IMR-90 (cell line): ENCODE measurements at regions not wholly inside any gene's neighbourhood (a gene's known extent, or its start where the extent isn't known, plus 50 kb on each side); places are given as distances from the start of the nearest gene placed in this dataset.

Experiments
- ATAC-seq: fragments of 200-7000 bp; cut with Tn5 transposase; 2 replicates; pipeline ENCODE4 v1.9.1; 2020; ENCODE audit warnings: low read depth, mild to moderate bottlenecking, moderate library complexity
- BruUV-seq: library from RNA; stranded (reverse); fragments of 400-500 nt; replicated peaks from 2 replicates; lab custom pipeline; 2021; lab: Mats Ljungman, UMichigan
- CTCF ChIA-PET: fragments of 300-600 bp; formaldehyde crosslinking; extraction: SDS; loops from one replicate; lab custom pipeline; 2021; ENCODE audit warnings: antibody characterized with exemption; lab: Yijun Ruan, JAX
- POLR2A ChIA-PET: fragments of 300-600 bp; sonication (Branson Sonifier 250); formaldehyde crosslinking; loops from one replicate; lab custom pipeline; 2022; ENCODE audit warnings: antibody characterized with exemption; ENCODE audit not compliant: unreplicated experiment; lab: Charles Lee
- DNase-seq: peaks from one replicate; pipeline ENCODE4 v3.0.0; 2013
- H2AFZ ChIP-seq: replicated peaks from 2 replicates; pipeline ENCODE3; 2013; ENCODE audit warnings: low read length, mild to moderate bottlenecking; ENCODE audit not compliant: poor library complexity
- H2AK5ac ChIP-seq: 2 replicates; pipeline ENCODE4 v1.6.1; 2013; ENCODE audit warnings: low read depth, low read length, inconsistent platforms
- H2AK9ac ChIP-seq: replicated peaks from 2 replicates; pipeline ENCODE3; 2013; ENCODE audit warnings: mild to moderate bottlenecking, low read depth, low read length, moderate library complexity; ENCODE audit not compliant: poor library complexity
- H2BK120ac ChIP-seq: 2 replicates; pipeline ENCODE4 v1.6.1; 2013; ENCODE audit warnings: low read depth, low read length, inconsistent platforms
- H2BK15ac ChIP-seq: 3 replicates; pipeline ENCODE4 v1.6.1; 2013; ENCODE audit warnings: low read depth, low read length, inconsistent platforms
- H2BK20ac ChIP-seq: 2 replicates; pipeline ENCODE4 v1.6.1; 2013; ENCODE audit warnings: low read depth, mild to moderate bottlenecking, inconsistent platforms, low read length, moderate library complexity
- H2BK5ac ChIP-seq: 2 replicates; pipeline ENCODE4 v1.6.1; 2013; ENCODE audit warnings: mild to moderate bottlenecking, low read depth, low read length, inconsistent platforms; ENCODE audit not compliant: poor library complexity, severe bottlenecking
- H3K14ac ChIP-seq: replicated peaks from 2 replicates; pipeline ENCODE4 v1.6.1; 2013; ENCODE audit warnings: low read depth, low read length, inconsistent platforms
- H3K18ac ChIP-seq: 2 replicates; pipeline ENCODE4 v1.6.1; 2013; ENCODE audit warnings: low read depth, low read length, control low read depth
- H3K23ac ChIP-seq: 2 replicates; pipeline ENCODE4 v1.6.1; 2013; ENCODE audit warnings: low read depth, low read length, inconsistent platforms
- H3K27ac ChIP-seq: 2 replicates; pipeline ENCODE4 v1.5.1; 2013; ENCODE audit warnings: mild to moderate bottlenecking, control low read depth, low read length; ENCODE audit not compliant: insufficient read depth
- H3K27me3 ChIP-seq: 2 replicates; pipeline ENCODE4 v1.6.1; 2013; ENCODE audit warnings: low read length; ENCODE audit not compliant: control insufficient read depth, insufficient read depth
- H3K36me3 ChIP-seq: 2 replicates; pipeline ENCODE4 v1.6.1; 2013; ENCODE audit warnings: low read length, mixed read lengths; ENCODE audit not compliant: control insufficient read depth, insufficient read depth
- H3K4ac ChIP-seq: 2 replicates; pipeline ENCODE4 v1.6.1; 2013; ENCODE audit warnings: low read depth, low read length, inconsistent platforms
- H3K4me1 ChIP-seq: 2 replicates; pipeline ENCODE4 v1.6.1; 2013; ENCODE audit warnings: low read length, mixed read lengths; ENCODE audit not compliant: control insufficient read depth, insufficient read depth
- H3K4me2 ChIP-seq: 2 replicates; pipeline ENCODE4 v1.6.1; 2013; ENCODE audit warnings: low read depth, mild to moderate bottlenecking, control low read depth, low read length, moderate library complexity
- H3K4me3 ChIP-seq: 2 replicates; pipeline ENCODE4 v1.5.1; 2013; ENCODE audit warnings: low read depth, mild to moderate bottlenecking, control low read depth, low read length, moderate library complexity; ENCODE audit not compliant: insufficient read depth
- H3K56ac ChIP-seq: 2 replicates; pipeline ENCODE4 v1.6.1; 2013; ENCODE audit warnings: low read length, inconsistent platforms; ENCODE audit not compliant: insufficient read depth; ENCODE audit errors: extremely low read depth
- H3K79me1 ChIP-seq, 2 experiments: 2 replicates each; pipeline ENCODE4 v1.6.1; 2013; ENCODE audit warnings: low read length in 2 of 2, inconsistent platforms in 1 of 2, low read depth in 1 of 2
- H3K9ac ChIP-seq: 2 replicates; pipeline ENCODE4 v1.6.1; 2013; ENCODE audit warnings: low read depth, low read length, control low read depth
- H3K9me1 ChIP-seq: 2 replicates; pipeline ENCODE4 v1.6.1; 2013; ENCODE audit warnings: low read length, inconsistent platforms; ENCODE audit not compliant: insufficient read depth
- H3K9me3 ChIP-seq: 2 replicates; pipeline ENCODE4 v1.6.1; 2013; ENCODE audit warnings: low read length; ENCODE audit not compliant: control insufficient read depth, insufficient read depth
- H4K20me1 ChIP-seq: 2 replicates; pipeline ENCODE4 v1.6.1; 2013; ENCODE audit warnings: low read length, inconsistent platforms; ENCODE audit not compliant: insufficient read depth
- H4K5ac ChIP-seq: 2 replicates; pipeline ENCODE4 v1.6.1; 2013; ENCODE audit warnings: mild to moderate bottlenecking, low read depth, low read length, control low read depth
- H4K8ac ChIP-seq, 2 experiments: 2 replicates each; pipeline ENCODE4 v1.6.1; 2013; ENCODE audit warnings: low read depth in 2 of 2, low read length in 2 of 2, control low read depth in 1 of 2, inconsistent platforms in 1 of 2
- H4K91ac ChIP-seq: 2 replicates; pipeline ENCODE4 v1.6.1; 2013; ENCODE audit warnings: low read depth, low read length, inconsistent platforms; ENCODE audit not compliant: insufficient read depth
- POLR2A ChIP-seq: IDR thresholded peaks from 2 replicates; pipeline ENCODE4 v1.6.1; 2012; ENCODE audit warnings: mild to moderate bottlenecking, low read depth, low read length
- WGBS, 2 experiments: methylation state at CpG; one replicate each; pipeline versions ENCODE4 v1.1.5 to v1.1.7; 2013; ENCODE audit warnings: missing lambda C conversion rate in 2 of 2; ENCODE audit not compliant: insufficient read length in 1 of 2; ENCODE audit errors: extremely low coverage in 2 of 2; 5-methylcytosine and 5-hydroxymethylcytosine counted together
- dilution Hi-C: fragments of 300-500 bp; cut with HindIII; formaldehyde crosslinking; loops from one replicate; pipeline ENCODE4 v1.14.3; 2018; ENCODE audit warnings: low sequenced_read_pairs; ENCODE audit not compliant: unreplicated experiment
- in situ Hi-C: fragments of 300-500 bp; cut with MboI; formaldehyde crosslinking; loops from 3 replicates; pipeline ENCODE4 v1.14.3; 2019; ENCODE audit warnings: low sequenced_read_pairs, inconsistent platforms, mixed read lengths
- intact Hi-C: fragments of 100-400 bp; cut with micrococcal nuclease; formaldehyde crosslinking; loops from 2 replicates; pipeline ENCODE4 v1.10.0; 2022
- TF ChIP-seq, protein P1 (sequence below): fragments of 150-350 bp; IDR thresholded peaks from 2 replicates; pipeline ENCODE4 v1.6.1; 2017; ENCODE audit warnings: mild to moderate bottlenecking, antibody characterized with exemption, low read length, low read depth

DNA sequence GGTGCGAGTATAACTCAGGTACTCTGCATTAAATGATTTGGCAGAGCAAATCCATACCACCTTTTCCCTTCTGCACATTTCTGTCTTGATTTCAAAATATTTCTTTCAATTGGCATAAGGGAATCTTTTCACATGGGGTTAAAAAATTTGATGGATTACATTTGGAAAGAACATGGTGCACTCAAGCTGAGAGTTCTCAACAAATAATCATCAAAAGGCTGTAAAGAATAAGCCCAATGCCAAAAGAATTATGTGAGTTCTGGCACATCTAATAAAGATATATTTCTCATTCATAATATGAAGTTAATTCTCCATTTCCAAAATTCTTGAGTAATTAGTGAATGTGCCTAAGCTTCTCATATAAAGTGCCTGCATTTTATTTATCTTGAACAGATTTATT, 223.1 kb downstream of the GPR37 start:
- no peak overlapping the region for H3K56ac ChIP-seq
- H3K9me3 ChIP-seq, result no peaks in the 10 kb centered on the region
- H3K4ac ChIP-seq, result no peak overlapping the region
- intact Hi-C loops, result no loop called here
- no peaks in the 10 kb centered on the region for H3K79me1 ChIP-seq
- no peaks in the 10 kb centered on the region for H3K9me1 ChIP-seq
- WGBS, 2 experiments, result no CpG with 5 or more reads among the region's 1 CpG
- H3K4me3 ChIP-seq, result no peak overlapping the region
- H3K27ac ChIP-seq, result no peak overlapping the region
- TF ChIP-seq, protein P1, sequence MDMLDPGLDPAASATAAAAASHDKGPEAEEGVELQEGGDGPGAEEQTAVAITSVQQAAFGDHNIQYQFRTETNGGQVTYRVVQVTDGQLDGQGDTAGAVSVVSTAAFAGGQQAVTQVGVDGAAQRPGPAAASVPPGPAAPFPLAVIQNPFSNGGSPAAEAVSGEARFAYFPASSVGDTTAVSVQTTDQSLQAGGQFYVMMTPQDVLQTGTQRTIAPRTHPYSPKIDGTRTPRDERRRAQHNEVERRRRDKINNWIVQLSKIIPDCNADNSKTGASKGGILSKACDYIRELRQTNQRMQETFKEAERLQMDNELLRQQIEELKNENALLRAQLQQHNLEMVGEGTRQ, result no peak
- TF ChIP-seq POLR2A, result no peak
- H4K20me1 ChIP-seq, result no peaks in the 10 kb centered on the region
- no peak overlapping the region for H2BK20ac ChIP-seq
- H4K5ac ChIP-seq, result no peak overlapping the region
- ATAC-seq (no peak), DNase-seq (no peak)
- H4K91ac ChIP-seq, result no peak overlapping the region
- H3K36me3 ChIP-seq, result no peaks in the 10 kb centered on the region
- H4K8ac ChIP-seq, result no peak overlapping the region
- no peak overlapping the region for H2BK120ac ChIP-seq
- no peaks in the 10 kb centered on the region for H3K27me3 ChIP-seq
- no peak overlapping the region for H3K14ac ChIP-seq
- BruUV-seq, result no TSS peak
- dilution Hi-C loops, result no loop called here
- H3K4me1 ChIP-seq, result 0 out of 2 replicates have a peak, but pooled peaks cover 3% of the 10 kb centered on the region
- POLR2A ChIA-PET, result no interaction called here
- H2AFZ ChIP-seq, result no peak overlapping the region
- H3K18ac ChIP-seq, result no peak overlapping the region
- H3K23ac ChIP-seq, result no peak overlapping the region
- CTCF ChIA-PET, result no interaction called here
- H3K4me2 ChIP-seq, result no peak overlapping the region
- H2AK5ac ChIP-seq, result no peak overlapping the region
- no peak overlapping the region for H2BK5ac ChIP-seq
- in situ Hi-C loops, result no loop called here
- no peak overlapping the region for H2BK15ac ChIP-seq
- no peak overlapping the region for H3K9ac ChIP-seq
- H2AK9ac ChIP-seq, result no peak overlapping the region
